ENCODE measurements at regions not wholly inside any gene's neighbourhood (a gene's known extent, or its start where the extent isn't known, plus 50 kb on each side); places are given as distances from the start of the nearest gene placed in this dataset.

- TF ChIP-seq CTCF (IDR thresholded peaks at IDR 0.05) (no peak), POLR2A (IDR thresholded peaks at IDR 0.05) (no peak)
Measured at GRCh38 chr3:30480587-30480986, 125.8 kb upstream of the TGFBR2 start.

Data from Peyer's patch (tissue), 4 donors.